ENCODE measurements at regions not wholly inside any gene's neighbourhood (a gene's known extent, or its start where the extent isn't known, plus 50 kb on each side); places are given as distances from the start of the nearest gene placed in this dataset.
A peak's percentile ranks its signal among the peaks of the same experiment; 100 is the strongest.

DNA sequence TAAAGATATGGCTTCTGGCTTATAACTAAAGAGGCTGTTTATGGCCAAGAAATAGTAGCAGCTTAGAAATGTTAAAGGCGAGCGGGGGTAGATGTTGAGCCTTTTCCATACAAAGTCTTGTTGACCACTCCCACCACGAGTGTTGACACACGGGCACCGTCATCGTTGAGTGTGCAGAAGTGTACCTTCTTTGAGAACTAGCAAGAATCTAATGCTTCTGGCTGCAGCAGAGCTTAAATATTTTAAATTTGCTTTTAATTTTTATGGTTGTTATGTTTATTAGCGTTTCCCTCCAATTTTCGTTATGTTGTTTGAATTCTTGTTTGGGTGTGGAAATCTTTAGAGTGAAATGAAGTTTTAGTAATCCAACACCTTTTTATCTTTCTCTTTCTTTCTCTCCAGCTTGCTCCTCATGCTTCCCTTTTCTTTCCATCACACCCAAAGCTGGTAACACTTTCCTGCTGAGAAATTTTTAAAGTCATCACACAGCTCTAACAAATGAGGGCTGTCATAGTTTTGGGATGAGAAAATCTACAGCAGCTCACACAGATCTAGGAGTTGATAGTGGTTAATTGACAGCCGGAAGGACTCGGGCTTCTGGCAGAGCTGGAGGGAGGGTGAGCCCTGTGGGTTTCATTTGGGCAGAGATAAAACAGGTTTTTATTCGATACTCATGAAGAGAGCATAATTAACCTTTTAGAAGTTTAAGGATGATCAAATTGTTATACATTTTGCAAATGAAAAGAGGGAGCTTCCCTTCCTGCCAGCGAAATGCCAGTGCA lies 120.1 kb upstream of the ZNF608 start (continued):
- TF ChIP-seq, protein P1, sequence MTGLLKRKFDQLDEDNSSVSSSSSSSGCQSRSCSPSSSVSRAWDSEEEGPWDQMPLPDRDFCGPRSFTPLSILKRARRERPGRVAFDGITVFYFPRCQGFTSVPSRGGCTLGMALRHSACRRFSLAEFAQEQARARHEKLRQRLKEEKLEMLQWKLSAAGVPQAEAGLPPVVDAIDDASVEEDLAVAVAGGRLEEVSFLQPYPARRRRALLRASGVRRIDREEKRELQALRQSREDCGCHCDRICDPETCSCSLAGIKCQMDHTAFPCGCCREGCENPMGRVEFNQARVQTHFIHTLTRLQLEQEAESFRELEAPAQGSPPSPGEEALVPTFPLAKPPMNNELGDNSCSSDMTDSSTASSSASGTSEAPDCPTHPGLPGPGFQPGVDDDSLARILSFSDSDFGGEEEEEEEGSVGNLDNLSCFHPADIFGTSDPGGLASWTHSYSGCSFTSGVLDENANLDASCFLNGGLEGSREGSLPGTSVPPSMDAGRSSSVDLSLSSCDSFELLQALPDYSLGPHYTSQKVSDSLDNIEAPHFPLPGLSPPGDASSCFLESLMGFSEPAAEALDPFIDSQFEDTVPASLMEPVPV (CRISPR knock-in tag; IDR thresholded peaks at IDR 0.05): no peak
- TF ChIP-seq ZNF737 (CRISPR knock-in tag; IDR thresholded peaks at IDR 0.05; ENCODE audit: borderline replicate concordance): no peak

DNA sequence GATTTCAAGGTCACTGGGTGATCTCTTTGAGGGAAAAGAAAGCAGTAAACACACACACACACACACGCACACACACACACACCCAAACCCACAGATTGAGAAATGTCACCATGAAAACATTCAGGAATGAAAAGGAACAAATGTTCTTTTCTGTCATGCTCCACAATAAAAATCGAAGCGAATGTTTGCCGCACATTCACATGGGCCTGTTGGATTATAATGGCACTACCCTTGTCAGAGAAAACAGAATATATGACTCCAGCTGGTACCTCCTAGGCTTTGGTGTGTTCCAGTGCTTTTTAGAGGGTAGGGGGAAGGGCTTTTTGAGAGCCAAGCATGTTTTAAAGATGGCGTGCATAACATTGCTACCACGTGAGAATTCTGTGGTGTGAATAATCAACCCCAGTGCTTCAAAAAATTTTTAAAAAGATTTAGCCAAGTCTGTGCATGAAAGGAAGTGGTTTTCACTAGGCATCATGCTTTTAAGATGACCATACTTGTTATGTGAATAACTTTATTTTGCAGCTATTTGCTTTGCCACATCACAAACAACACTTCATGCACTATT lies 120.8 kb upstream of the ZNF608 start:
- Histone ChIP-seq H3K4me3 (replicated peaks in 1 of 3; ENCODE audit: insufficient read depth in 1 of 3, low read depth in 2 of 3, low read length in 3 of 3) (no peak overlapping the region), H3K9ac (ENCODE audit: insufficient read depth, low read depth, low read length) (no peak overlapping the region), H3K27me3 (ENCODE audit: control insufficient read depth in 1 of 2, insufficient read depth in 2 of 2, low read length in 2 of 2) (no peaks in the 10 kb centered on the region), H2AFZ (ENCODE audit: low read length) (no peak overlapping the region), H3K4me2 (ENCODE audit: low read depth, low read length) (no peak overlapping the region), H3K36me3 (replicated peaks in 1 of 2; ENCODE audit: control insufficient read depth in 1 of 2, insufficient read depth in 2 of 2, low read length in 2 of 2) (no peaks in the 10 kb centered on the region), H3K4me1 (ENCODE audit: insufficient read depth, low read length) (peaks cover 8% of the 10 kb centered on the region; the same call in 1 of the 2 replicates), H3K9me3 (ENCODE audit: low read length) (no peaks in the 10 kb centered on the region), H4K20me1 (ENCODE audit: insufficient read depth, low read length) (no peaks in the 10 kb centered on the region), H3K27ac (ENCODE audit: extremely low read length, insufficient read depth, low read length) (no peak overlapping the region), H3K79me2 (ENCODE audit: insufficient read depth, low read length) (no peaks in the 10 kb centered on the region)
- DNase-seq (ENCODE audit: low spot score) (no peak), ATAC-seq (no peak), FAIRE-seq (no peak)
- intact Hi-C loops (cut with micrococcal nuclease; ENCODE audit: unreplicated experiment) (no loop called here), in situ Hi-C loops (cut with HindIII; ENCODE audit: extremely low pct_ligation_motif_present, low pct_unique_long_range_greater_than_20kb) (no loop called here)
- CTCF ChIA-PET (ENCODE audit: low intra/inter-chr PET ratio, low total read pairs): no interaction called here
- BruUV-seq (replicated peaks): no TSS peak
- 61% methylated on average over 6 of the region's 6 CpGs for WGBS (ENCODE audit: low lambda C conversion rate)
- POLR2A ChIA-PET: interaction anchor here (1.0 kb wide), 1 partner anchor 340 kb away, joined by 3 read pairs; no protein-coding TSS in a partner anchor
- no peak for TF ChIP-seq SP5 (CRISPR knock-in tag; IDR thresholded peaks at IDR 0.05; ENCODE audit: borderline replicate concordance, low read depth)
- TF ChIP-seq ZNF589 (CRISPR knock-in tag; conservative IDR thresholded peaks at IDR 0.05): no peak
- TF ChIP-seq ZNF619 (CRISPR knock-in tag; IDR thresholded peaks at IDR 0.05): no peak
- TF ChIP-seq, protein P2, sequence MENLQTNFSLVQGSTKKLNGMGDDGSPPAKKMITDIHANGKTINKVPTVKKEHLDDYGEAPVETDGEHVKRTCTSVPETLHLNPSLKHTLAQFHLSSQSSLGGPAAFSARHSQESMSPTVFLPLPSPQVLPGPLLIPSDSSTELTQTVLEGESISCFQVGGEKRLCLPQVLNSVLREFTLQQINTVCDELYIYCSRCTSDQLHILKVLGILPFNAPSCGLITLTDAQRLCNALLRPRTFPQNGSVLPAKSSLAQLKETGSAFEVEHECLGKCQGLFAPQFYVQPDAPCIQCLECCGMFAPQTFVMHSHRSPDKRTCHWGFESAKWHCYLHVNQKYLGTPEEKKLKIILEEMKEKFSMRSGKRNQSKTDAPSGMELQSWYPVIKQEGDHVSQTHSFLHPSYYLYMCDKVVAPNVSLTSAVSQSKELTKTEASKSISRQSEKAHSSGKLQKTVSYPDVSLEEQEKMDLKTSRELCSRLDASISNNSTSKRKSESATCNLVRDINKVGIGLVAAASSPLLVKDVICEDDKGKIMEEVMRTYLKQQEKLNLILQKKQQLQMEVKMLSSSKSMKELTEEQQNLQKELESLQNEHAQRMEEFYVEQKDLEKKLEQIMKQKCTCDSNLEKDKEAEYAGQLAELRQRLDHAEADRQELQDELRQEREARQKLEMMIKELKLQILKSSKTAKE (CRISPR knock-in tag; IDR thresholded peaks at IDR 0.05; ENCODE audit: borderline replicate concordance): no peak
- TF ChIP-seq, protein P3, sequence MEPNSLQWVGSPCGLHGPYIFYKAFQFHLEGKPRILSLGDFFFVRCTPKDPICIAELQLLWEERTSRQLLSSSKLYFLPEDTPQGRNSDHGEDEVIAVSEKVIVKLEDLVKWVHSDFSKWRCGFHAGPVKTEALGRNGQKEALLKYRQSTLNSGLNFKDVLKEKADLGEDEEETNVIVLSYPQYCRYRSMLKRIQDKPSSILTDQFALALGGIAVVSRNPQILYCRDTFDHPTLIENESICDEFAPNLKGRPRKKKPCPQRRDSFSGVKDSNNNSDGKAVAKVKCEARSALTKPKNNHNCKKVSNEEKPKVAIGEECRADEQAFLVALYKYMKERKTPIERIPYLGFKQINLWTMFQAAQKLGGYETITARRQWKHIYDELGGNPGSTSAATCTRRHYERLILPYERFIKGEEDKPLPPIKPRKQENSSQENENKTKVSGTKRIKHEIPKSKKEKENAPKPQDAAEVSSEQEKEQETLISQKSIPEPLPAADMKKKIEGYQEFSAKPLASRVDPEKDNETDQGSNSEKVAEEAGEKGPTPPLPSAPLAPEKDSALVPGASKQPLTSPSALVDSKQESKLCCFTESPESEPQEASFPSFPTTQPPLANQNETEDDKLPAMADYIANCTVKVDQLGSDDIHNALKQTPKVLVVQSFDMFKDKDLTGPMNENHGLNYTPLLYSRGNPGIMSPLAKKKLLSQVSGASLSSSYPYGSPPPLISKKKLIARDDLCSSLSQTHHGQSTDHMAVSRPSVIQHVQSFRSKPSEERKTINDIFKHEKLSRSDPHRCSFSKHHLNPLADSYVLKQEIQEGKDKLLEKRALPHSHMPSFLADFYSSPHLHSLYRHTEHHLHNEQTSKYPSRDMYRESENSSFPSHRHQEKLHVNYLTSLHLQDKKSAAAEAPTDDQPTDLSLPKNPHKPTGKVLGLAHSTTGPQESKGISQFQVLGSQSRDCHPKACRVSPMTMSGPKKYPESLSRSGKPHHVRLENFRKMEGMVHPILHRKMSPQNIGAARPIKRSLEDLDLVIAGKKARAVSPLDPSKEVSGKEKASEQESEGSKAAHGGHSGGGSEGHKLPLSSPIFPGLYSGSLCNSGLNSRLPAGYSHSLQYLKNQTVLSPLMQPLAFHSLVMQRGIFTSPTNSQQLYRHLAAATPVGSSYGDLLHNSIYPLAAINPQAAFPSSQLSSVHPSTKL (CRISPR knock-in tag; IDR thresholded peaks at IDR 0.05): 0 out of 2 replicates have a peak, but pooled peaks have one; percentile 24
- no peak for TF ChIP-seq RELA (CRISPR knock-in tag; IDR thresholded peaks at IDR 0.05)
- TF ChIP-seq DPF2 (CRISPR knock-in tag; IDR thresholded peaks at IDR 0.05; ENCODE audit: borderline replicate concordance, low read depth): no peak

Data from HepG2 (cell line).